GM15510 (cell line): ENCODE measurements at regions not wholly inside any gene's neighbourhood (a gene's known extent, or its start where the extent isn't known, plus 50 kb on each side); places are given as distances from the start of the nearest gene placed in this dataset.

Experiments
- POLR2A ChIP-seq: IDR thresholded peaks from 3 replicates; pipeline ENCODE4 v1.6.1; 2011; ENCODE audit warnings: borderline replicate concordance; ENCODE audit not compliant: insufficient read length; ENCODE audit errors: extremely low read depth

GRCh38 chr7:25392588-25393338, 164.5 kb upstream of the NPVF start:
- no peak for TF ChIP-seq POLR2A

GRCh38 chr7:25395976-25396375, 167.7 kb upstream of the NPVF start:
- no peak for TF ChIP-seq POLR2A

DNA sequence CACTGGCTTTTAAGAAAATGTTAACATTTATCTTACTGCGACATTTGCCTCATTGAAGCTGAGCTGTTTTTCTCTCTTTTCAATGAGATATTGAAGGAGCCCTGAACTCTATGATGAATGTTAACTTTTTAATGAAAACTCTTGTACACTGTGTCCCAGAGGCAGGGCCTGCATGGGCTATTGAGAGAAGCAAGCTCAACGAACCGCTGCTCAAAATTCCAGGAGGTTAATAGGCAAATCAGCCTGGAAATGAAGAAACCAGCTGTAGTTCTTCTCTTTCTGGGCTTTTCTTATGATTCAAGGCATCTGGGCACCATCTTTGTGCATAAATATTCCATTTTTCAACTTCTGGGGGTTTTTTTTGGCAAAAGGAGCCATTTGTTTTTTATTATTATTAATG, 168.4 kb upstream of the NPVF start:
- no peak for TF ChIP-seq POLR2A

- no peak for TF ChIP-seq POLR2A
These were observed 170.1 kb upstream of the NPVF start for GRCh38 chr7:25398418-25398817.

DNA sequence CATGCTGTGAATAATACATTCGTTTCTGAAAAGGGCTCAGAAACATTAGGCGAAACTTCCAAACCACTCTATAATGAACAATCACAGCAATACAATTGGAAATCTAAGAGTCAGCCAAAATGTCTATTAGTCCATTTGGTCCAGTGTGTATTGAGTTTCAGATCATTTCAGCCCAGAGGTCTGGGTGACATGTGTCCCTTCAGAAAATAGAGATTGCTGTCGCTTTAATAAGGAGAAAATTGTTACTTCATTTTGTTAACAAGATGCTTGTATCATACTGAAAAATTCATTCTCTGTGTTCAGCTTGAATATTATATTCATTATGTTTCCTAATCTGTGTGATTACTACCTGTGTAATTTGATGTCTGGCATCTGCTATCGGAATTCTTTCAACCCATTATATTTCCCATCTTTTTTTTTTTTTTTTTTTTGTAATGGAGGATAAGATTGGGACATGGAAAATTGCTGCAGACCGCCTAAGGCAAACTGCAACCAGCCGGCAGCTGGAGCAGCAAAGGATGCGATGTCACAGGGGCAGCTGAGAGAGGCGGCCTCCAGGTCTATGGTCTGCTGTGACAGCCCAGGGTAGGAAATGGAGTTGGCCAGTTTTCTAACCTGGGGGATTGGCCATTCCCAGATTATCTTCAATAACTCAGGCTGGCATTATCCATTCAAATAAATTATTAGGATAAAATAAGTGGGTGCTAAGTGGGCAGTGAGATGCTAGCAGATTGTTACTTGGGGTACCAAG, 170.9 kb upstream of the NPVF start:
- no peak for TF ChIP-seq POLR2A

- TF ChIP-seq POLR2A = no peak
These were observed 174.2 kb upstream of the NPVF start for GRCh38 chr7:25402532-25402931.

- no peak for TF ChIP-seq POLR2A
These were observed 177.4 kb upstream of the NPVF start for GRCh38 chr7:25405736-25406135.

- TF ChIP-seq POLR2A = no peak
These were observed 178.8 kb upstream of the NPVF start for GRCh38 chr7:25407053-25407452.

DNA sequence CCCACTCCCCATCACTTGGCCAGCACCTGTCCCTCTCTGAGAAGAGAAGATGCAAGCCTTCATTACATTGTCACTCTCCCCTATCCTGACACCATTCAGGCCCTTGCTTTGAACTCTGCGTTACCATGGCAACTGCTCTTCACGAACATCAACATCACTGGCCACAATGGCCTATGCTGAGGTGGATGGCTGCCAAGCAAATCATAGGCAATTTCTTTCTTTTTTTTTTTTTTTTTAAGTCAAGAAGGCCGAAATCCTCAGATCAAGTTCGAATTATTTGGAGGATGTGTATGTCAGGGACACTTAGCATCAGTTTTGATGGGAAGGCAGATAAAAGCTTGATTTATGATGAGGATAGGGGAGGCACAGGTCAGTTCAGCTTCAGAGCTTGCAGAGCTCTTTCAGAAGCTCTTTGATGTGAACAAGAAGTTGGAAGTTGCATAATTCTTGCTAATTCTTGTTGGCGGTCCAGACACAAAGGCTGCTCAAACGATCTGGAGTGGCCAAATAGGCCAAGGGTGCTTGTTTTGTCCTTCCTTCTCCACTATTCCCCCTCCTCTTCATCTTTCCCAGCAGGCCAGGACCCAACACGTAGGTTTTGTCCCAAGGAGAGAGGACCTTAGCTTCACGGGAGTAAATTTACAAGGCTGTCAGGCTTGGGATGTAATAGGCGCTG, 179.9 kb upstream of the NPVF start:
- TF ChIP-seq POLR2A = no peak

DNA sequence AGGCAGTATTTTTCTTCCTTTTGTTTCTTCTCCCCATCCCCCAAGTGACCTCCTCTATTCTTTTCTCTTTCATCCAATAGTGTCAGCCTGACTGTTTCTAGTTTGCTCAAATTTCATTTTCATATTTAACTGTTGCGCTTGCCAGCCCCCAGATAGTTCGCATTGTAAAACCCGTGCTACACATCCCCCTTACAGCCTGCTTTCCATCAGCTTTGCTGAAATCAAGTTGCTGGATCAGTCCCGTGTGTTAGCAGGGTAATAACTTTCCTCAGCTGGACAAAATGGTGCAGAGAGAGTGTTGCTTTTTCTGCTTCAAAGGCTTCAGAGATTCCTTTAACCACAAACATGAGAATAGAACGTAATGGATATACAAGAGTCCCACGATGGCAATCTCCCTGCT, 180.6 kb upstream of the NPVF start:
- TF ChIP-seq POLR2A = no peak

DNA sequence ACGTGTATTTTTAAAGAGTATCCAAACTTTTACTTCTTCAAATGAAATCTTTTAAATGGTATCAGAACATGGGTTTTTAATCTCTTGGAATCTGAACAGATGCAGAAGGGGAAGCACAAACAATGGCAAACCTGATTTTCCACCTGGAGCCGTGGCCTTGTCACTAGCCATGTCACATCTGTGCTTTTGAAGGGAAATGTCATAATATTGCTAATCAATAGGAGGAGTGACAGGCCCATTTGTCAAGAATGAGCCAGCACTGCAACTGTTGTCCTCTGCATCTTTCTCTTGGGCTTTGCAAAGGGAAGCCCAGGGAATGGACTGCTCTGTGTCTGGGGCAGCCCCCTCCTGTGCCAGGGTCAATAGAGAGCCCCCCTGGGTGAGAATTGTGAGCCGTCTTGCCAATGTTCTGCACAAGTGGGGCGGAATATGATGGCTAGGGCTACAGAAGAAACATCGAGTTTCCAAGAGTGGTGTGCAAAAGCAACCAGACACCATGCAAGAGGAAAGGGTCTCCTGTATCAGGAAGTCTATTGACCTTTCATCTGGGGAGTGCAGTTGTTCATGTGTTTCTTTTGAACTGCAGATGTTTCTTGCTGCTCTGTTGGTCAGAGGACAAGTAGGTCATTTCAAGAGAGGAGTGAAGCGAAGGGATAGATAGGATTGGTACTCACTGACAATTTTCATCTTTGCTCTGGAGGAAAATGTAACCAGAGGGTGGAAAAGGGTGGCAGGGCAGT, 181.8 kb upstream of the NPVF start:
- TF ChIP-seq POLR2A = no peak

- TF ChIP-seq POLR2A = no peak
These were observed 192.5 kb upstream of the NPVF start for GRCh38 chr7:25420771-25421170.

GRCh38 chr7:25424113-25424512, 195.8 kb upstream of the NPVF start:
- no peak for TF ChIP-seq POLR2A

DNA sequence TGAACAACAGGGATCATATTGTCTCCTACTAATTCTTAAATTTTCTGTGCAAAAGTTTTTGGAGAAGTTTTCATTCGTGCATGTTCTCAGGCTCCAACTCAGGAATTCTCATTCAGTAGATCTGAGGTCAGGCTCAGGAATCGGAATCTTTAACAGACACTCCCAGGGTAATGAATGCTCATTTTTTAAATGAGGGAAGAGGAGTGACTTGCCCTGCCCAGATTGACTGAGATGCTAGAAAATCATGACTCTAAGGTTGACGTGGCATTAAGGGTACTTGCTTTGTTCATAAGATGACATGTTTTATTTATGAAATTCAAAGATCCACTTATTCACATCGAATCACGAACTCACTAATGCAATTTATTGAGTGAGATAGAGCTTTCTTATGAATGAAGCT, 196.6 kb upstream of the NPVF start:
- TF ChIP-seq POLR2A = no peak

- TF ChIP-seq POLR2A = no peak
These were observed 199.4 kb upstream of the NPVF start for GRCh38 chr7:25427721-25428120.
